WTC11 (cell line): ENCODE measurements at regions not wholly inside any gene's neighbourhood (a gene's known extent, or its start where the extent isn't known, plus 50 kb on each side); places are given as distances from the start of the nearest gene placed in this dataset.

Experiments
- CTCF ChIP-seq: fragments of 200-600 bp; IDR thresholded peaks from 2 replicates; pipeline ENCODE4 v1.8.0; 2022; ENCODE audit warnings: antibody characterized with exemption
- E2F1 ChIP-seq: sonication (generic); formaldehyde crosslinking; IDR thresholded peaks from 2 replicates; pipeline ENCODE4 v1.8.0; 2022; ENCODE audit warnings: mild to moderate bottlenecking, missing genetic modification reagents
- KAT7 ChIP-seq: sonication (generic); formaldehyde crosslinking; IDR thresholded peaks from 2 replicates; pipeline ENCODE4 v1.8.1; 2023; ENCODE audit warnings: missing genetic modification reagents, mild to moderate bottlenecking, borderline replicate concordance
- SP1 ChIP-seq: sonication (generic); formaldehyde crosslinking; conservative IDR thresholded peaks from 2 replicates; pipeline ENCODE4 v1.8.1; 2022; ENCODE audit warnings: missing genetic modification reagents

DNA sequence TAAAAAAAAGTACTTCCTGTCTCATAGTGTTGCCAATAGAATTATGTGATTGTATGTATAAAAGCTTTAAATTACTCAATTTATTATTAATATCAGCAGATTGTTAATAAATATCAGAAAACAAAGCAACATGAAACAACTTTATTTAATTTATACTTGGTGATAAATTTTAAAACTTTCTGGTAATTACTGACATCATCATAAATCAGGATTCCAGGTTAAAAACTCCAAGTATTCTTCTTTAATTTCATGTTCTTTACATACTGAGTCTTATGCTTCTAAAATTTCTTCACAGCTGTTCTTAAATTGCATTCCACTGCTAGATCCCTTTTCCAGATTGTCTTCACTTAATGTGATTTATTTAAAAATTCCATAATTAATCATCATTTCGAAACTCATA, 1224.5 kb downstream of the PCDH18 start:
- TF ChIP-seq KAT7 (CRISPR knock-in tag) (no peak), CTCF (no peak), E2F1 (CRISPR knock-in tag) (no peak), SP1 (no peak)
